Endothelial cell of umbilical vein (primary cell): ENCODE measurements at regions not wholly inside any gene's neighbourhood (a gene's known extent, or its start where the extent isn't known, plus 50 kb on each side); places are given as distances from the start of the nearest gene placed in this dataset.

Experiments used
- BruUV-seq: library from RNA; stranded (reverse); fragments of 400-500 nt; replicated peaks from 2 replicates; lab custom pipeline; 2021; lab: Mats Ljungman, UMichigan
- CTCF ChIA-PET: fragments of 300-600, 350-600 bp; sonication (Branson Sonifier 250); formaldehyde crosslinking; loops from one replicate; lab custom pipeline; 2021; ENCODE audit warnings: antibody characterized with exemption, inconsistent platforms; lab: Charles Lee
- POLR2A ChIA-PET: fragments of 300-600, 350-600 bp; sonication (Branson Sonifier 250); formaldehyde crosslinking; loops from one replicate; lab custom pipeline; 2021; ENCODE audit warnings: antibody characterized with exemption, inconsistent platforms; lab: Charles Lee
- DNase-seq: peaks from one replicate; pipeline ENCODE4 v3.0.0-alpha.2; 2011; ENCODE audit warnings: low read depth, low spot score
- FAIRE-seq: peaks from 2 replicates; lab custom pipeline; 2011; peaks lifted over from hg19 to GRCh38; lab: Jason Lieb, UNC
- H2AFZ ChIP-seq: 2 replicates; pipeline ENCODE4 v1.6.0; 2012; ENCODE audit warnings: low read depth, low read length, control low read depth, inconsistent platforms
- H3K27ac ChIP-seq: 2 replicates; pipeline ENCODE4 v1.5.1; 2011; ENCODE audit warnings: low read depth, mild to moderate bottlenecking, control low read depth, low read length, moderate library complexity; ENCODE audit not compliant: insufficient read depth
- H3K27me3 ChIP-seq, 2 experiments: 2 replicates each; pipeline versions ENCODE4 v1.6.0 to v1.6.1; 2011; ENCODE audit warnings: low read length in 2 of 2, mixed read lengths in 1 of 2; ENCODE audit not compliant: control insufficient read depth in 2 of 2, insufficient read depth in 2 of 2
- H3K36me3 ChIP-seq, 2 experiments: 2 replicates in 1 of 2; 3 replicates in 1 of 2; pipeline ENCODE4 v1.5.1; 2011; ENCODE audit warnings: low read length in 2 of 2, mild to moderate bottlenecking in 1 of 2, moderate library complexity in 1 of 2; ENCODE audit not compliant: control insufficient read depth in 2 of 2, insufficient read depth in 2 of 2; ENCODE audit errors: extremely low read depth in 1 of 2
- H3K4me1 ChIP-seq: 3 replicates; pipeline ENCODE4 v1.5.1; 2011; ENCODE audit warnings: mild to moderate bottlenecking, low read length; ENCODE audit not compliant: control insufficient read depth, insufficient read depth; ENCODE audit errors: extremely low read depth
- H3K4me2 ChIP-seq: 2 replicates; pipeline ENCODE4 v1.6.1; 2011; ENCODE audit warnings: low read length, control low read depth, mixed read lengths; ENCODE audit not compliant: insufficient read depth
- H3K4me3 ChIP-seq, 3 experiments: fragments of 200-600 bp in 1 of 3; sonication (generic), shearing (Covaris generic) in 1 of 3; replicated peaks in 1 of 3; 2 replicates each; pipeline ENCODE4 v1.5.1; 2011 to 2016; ENCODE audit warnings: control low read depth in 3 of 3, low read length in 3 of 3, mild to moderate bottlenecking in 2 of 3, inconsistent platforms in 1 of 3, low read depth in 1 of 3, moderate library complexity in 1 of 3; ENCODE audit not compliant: insufficient read depth in 1 of 3
- H3K79me2 ChIP-seq: 2 replicates; pipeline ENCODE4 v1.6.0; 2012; ENCODE audit warnings: low read length, inconsistent platforms; ENCODE audit not compliant: control insufficient read depth, insufficient read depth
- H3K9ac ChIP-seq: replicated peaks from 2 replicates; pipeline ENCODE3; 2011; ENCODE audit warnings: low read length, control low read depth; ENCODE audit not compliant: insufficient read depth; ENCODE audit errors: extremely low read depth
- H3K9me1 ChIP-seq: replicated peaks from 3 replicates; pipeline ENCODE4 v1.6.0; 2011; ENCODE audit warnings: mild to moderate bottlenecking, low read length; ENCODE audit not compliant: control insufficient read depth, insufficient read depth; ENCODE audit errors: extremely low read depth
- H3K9me3 ChIP-seq: replicated peaks from 2 replicates; pipeline ENCODE4 v1.5.1; 2012; ENCODE audit warnings: low read length, inconsistent platforms; ENCODE audit not compliant: control insufficient read depth, insufficient read depth
- H4K20me1 ChIP-seq: replicated peaks from 2 replicates; pipeline ENCODE3; 2011; ENCODE audit warnings: mild to moderate bottlenecking, low read length; ENCODE audit not compliant: control insufficient read depth, insufficient read depth; ENCODE audit errors: extremely low read depth
- CTCF ChIP-seq, 2 donors: IDR thresholded peaks; 1 replicate in 1 of 2; 2 replicates in 1 of 2; pipeline ENCODE4 v1.5.1; 2011; ENCODE audit warnings: low read length in 2 of 2, mild to moderate bottlenecking in 2 of 2, moderate library complexity in 2 of 2, control low read depth in 1 of 2, inconsistent platforms in 1 of 2, low read depth in 1 of 2; ENCODE audit not compliant: insufficient read depth in 1 of 2; ENCODE audit errors: extremely low read depth in 1 of 2
- EZH2 ChIP-seq: IDR thresholded peaks from 2 replicates; pipeline ENCODE4 v1.6.1; 2012; ENCODE audit warnings: borderline replicate concordance, low read depth, mild to moderate bottlenecking, moderate library complexity, low read length, inconsistent platforms; ENCODE audit not compliant: severe bottlenecking
- FOS ChIP-seq: IDR thresholded peaks from 2 replicates; pipeline ENCODE4 v1.6.1; 2011; ENCODE audit warnings: mild to moderate bottlenecking, low read length, moderate library complexity, borderline replicate concordance; ENCODE audit not compliant: insufficient read depth
- GATA2 ChIP-seq: IDR thresholded peaks from 2 replicates; pipeline ENCODE4 v1.7.0; 2011; ENCODE audit warnings: low read depth, mild to moderate bottlenecking, moderate library complexity, mixed read lengths, low read length; ENCODE audit not compliant: insufficient read length, insufficient read depth
- JUN ChIP-seq: IDR thresholded peaks from 2 replicates; pipeline ENCODE4 v1.6.1; 2011; ENCODE audit warnings: borderline replicate concordance, low read depth; ENCODE audit not compliant: insufficient read length, insufficient read depth
- MAX ChIP-seq: IDR thresholded peaks from 2 replicates; pipeline ENCODE4 v1.6.1; 2011; ENCODE audit not compliant: insufficient read depth, insufficient read length
- MYC ChIP-seq: IDR thresholded peaks from one replicate; pipeline ENCODE4 v1.6.1; 2011; ENCODE audit warnings: mild to moderate bottlenecking, low read depth, low read length
- POLR2A ChIP-seq: IDR thresholded peaks from 2 replicates; pipeline ENCODE4 v1.6.1; 2012; ENCODE audit warnings: low read depth, mild to moderate bottlenecking, control low read depth, low read length
- POLR2AphosphoS5 ChIP-seq: IDR thresholded peaks from 2 replicates; pipeline ENCODE4 v1.6.1; 2012; ENCODE audit warnings: low read depth, mild to moderate bottlenecking, control low read depth, low read length, moderate library complexity; ENCODE audit not compliant: insufficient read depth
- dilution Hi-C: fragments of 300-500 bp; cut with MboI; formaldehyde crosslinking; loops from one replicate; pipeline ENCODE4 v1.15.0; 2019; ENCODE audit warnings: low sequenced_read_pairs; ENCODE audit not compliant: extremely low pct_ligation_motif_present
- intact Hi-C: fragments of 100-400 bp; cut with micrococcal nuclease; formaldehyde crosslinking; loops from one replicate; pipeline ENCODE4 v1.10.0; 2022

- TF ChIP-seq CTCF (IDR thresholded peaks at IDR 0.05; ENCODE audit: extremely low read depth in 1 of 2, insufficient read depth in 1 of 2, low read depth in 1 of 2, low read length in 2 of 2) (no peak), GATA2 (no peak), EZH2 (no peak), MAX (no peak), POLR2A (no peak), FOS (no peak)
- H3K4me2 ChIP-seq = no peak overlapping the region
- intact Hi-C loops = no loop called here
Observed at GRCh38 chr2:65658881-65659280, 226.5 kb upstream of the SPRED2 start.

GRCh38 chr2:65658266-65658665, 225.9 kb upstream of the SPRED2 start:
- Histone ChIP-seq H2AFZ (no peak overlapping the region), H3K36me3 (no peaks in the 10 kb centered on the region), H3K27me3 (peaks cover 0 to 3% of the 10 kb centered on the region in 2 experiments), H3K9ac (no peak overlapping the region), H3K79me2 (no peaks in the 10 kb centered on the region), H4K20me1 (no peaks in the 10 kb centered on the region), H3K27ac (no peak overlapping the region), H3K4me3 (no peak overlapping the region), H3K4me1 (no peaks in the 10 kb centered on the region), H3K9me3 (no peaks in the 10 kb centered on the region), H3K9me1 (no peaks in the 10 kb centered on the region), H3K4me2 (no peak overlapping the region)
- TF ChIP-seq EZH2 (no peak), FOS (no peak), POLR2AphosphoS5 (no peak), POLR2A (no peak), JUN (no peak), CTCF (IDR thresholded peaks at IDR 0.05; ENCODE audit: extremely low read depth in 1 of 2, insufficient read depth in 1 of 2, low read depth in 1 of 2, low read length in 2 of 2) (no peak), GATA2 (no peak), MAX (no peak), MYC (no peak)
- dilution Hi-C loops (no loop called here), intact Hi-C loops (no loop called here)
- no TSS peak for BruUV-seq
- CTCF ChIA-PET = no interaction called here
- POLR2A ChIA-PET = no interaction called here
- FAIRE-seq = no peak
- DNase-seq = no peak

More at GRCh38 chr2:65658881-65659280, 226.5 kb upstream of the SPRED2 start:
- Histone ChIP-seq H3K27me3 (peaks cover 0 to 3% of the 10 kb centered on the region in 2 experiments), H4K20me1 (no peaks in the 10 kb centered on the region), H2AFZ (no peak overlapping the region), H3K4me1 (no peaks in the 10 kb centered on the region), H3K27ac (no peak overlapping the region), H3K9me3 (no peaks in the 10 kb centered on the region), H3K4me3 (no peak overlapping the region), H3K9me1 (no peaks in the 10 kb centered on the region), H3K36me3 (no peaks in the 10 kb centered on the region), H3K79me2 (no peaks in the 10 kb centered on the region), H3K9ac (no peak overlapping the region)
- no TSS peak for BruUV-seq
- ChIA-PET POLR2A (no interaction called here), CTCF (interaction anchor here (0.9 kb wide), 1 partner anchor 18 kb away, joined by 3 read pairs; no protein-coding TSS in a partner anchor)
- dilution Hi-C loops = no loop called here
- FAIRE-seq (no peak), DNase-seq (no peak)
